HL-60 (cell line): ENCODE measurements at regions not wholly inside any gene's neighbourhood (a gene's known extent, or its start where the extent isn't known, plus 50 kb on each side); places are given as distances from the start of the nearest gene placed in this dataset.

Experiments
- CTCF ChIP-seq: IDR thresholded peaks from one replicate; pipeline ENCODE4 v1.5.1; 2011; ENCODE audit warnings: low read length, control low read depth, inconsistent platforms; ENCODE audit not compliant: insufficient read depth
- GABPA ChIP-seq: IDR thresholded peaks from 2 replicates; pipeline ENCODE4 v1.6.1; 2012; ENCODE audit warnings: low read depth
- POLR2AphosphoS5 ChIP-seq: IDR thresholded peaks from 2 replicates; pipeline ENCODE4 v1.6.1; 2012; ENCODE audit warnings: low read depth
- REST ChIP-seq: IDR thresholded peaks from 2 replicates; pipeline ENCODE4 v1.6.1; 2012; ENCODE audit warnings: low read depth; ENCODE audit not compliant: insufficient replicate concordance

GRCh38 chr3:145967043-145967442 is 193.9 kb downstream of the PLOD2 start:
- TF ChIP-seq CTCF, result no peak
- no peak for TF ChIP-seq REST
- TF ChIP-seq POLR2AphosphoS5, result no peak
- no peak for TF ChIP-seq GABPA
